OCI-LY1 (cell line): ENCODE measurements at regions not wholly inside any gene's neighbourhood (a gene's known extent, or its start where the extent isn't known, plus 50 kb on each side); places are given as distances from the start of the nearest gene placed in this dataset.

Experiments
- H2AFZ ChIP-seq: fragments of 200-600 bp; sonication (generic), shearing (Covaris generic); 2 replicates; pipeline ENCODE4 v1.6.0; 2014; ENCODE audit warnings: antibody characterized with exemption, mild to moderate bottlenecking, low read length
- H3F3A ChIP-seq: fragments of 200-600 bp; sonication (generic), shearing (Covaris generic); 2 replicates; pipeline ENCODE4 v1.6.0; 2014; ENCODE audit warnings: mild to moderate bottlenecking, antibody characterized with exemption, low read length, moderate library complexity; ENCODE audit not compliant: insufficient read depth
- H3K27ac ChIP-seq: fragments of 200-600 bp; sonication (generic); 2 replicates; pipeline ENCODE4 v1.5.1; 2014; ENCODE audit warnings: low read length, mixed run types, mild to moderate bottlenecking, low read depth; ENCODE audit not compliant: poor library complexity, severe bottlenecking
- H3K27me3 ChIP-seq: fragments of 200-600 bp; sonication (generic); 2 replicates; pipeline ENCODE4 v1.6.0; 2014; ENCODE audit warnings: antibody characterized with exemption, mild to moderate bottlenecking, low read length, moderate library complexity; ENCODE audit not compliant: insufficient read depth
- H3K36me3 ChIP-seq: fragments of 200-600 bp; sonication (generic); 2 replicates; pipeline ENCODE4 v1.6.1; 2014; ENCODE audit warnings: mild to moderate bottlenecking, antibody characterized with exemption, low read length, moderate library complexity, mixed read lengths; ENCODE audit not compliant: insufficient read depth
- H3K4me1 ChIP-seq: fragments of 200-600 bp; sonication (generic); 2 replicates; pipeline ENCODE4 v1.5.1; 2014; ENCODE audit warnings: mild to moderate bottlenecking, low read length, moderate library complexity; ENCODE audit not compliant: insufficient read depth, severe bottlenecking
- H3K4me2 ChIP-seq: fragments of 200-600 bp; sonication (generic), shearing (Covaris generic); 2 replicates; pipeline ENCODE4 v1.6.1; 2014; ENCODE audit warnings: low read length
- H3K4me3 ChIP-seq: fragments of 200-600 bp; sonication (generic); 2 replicates; pipeline ENCODE4 v1.5.1; 2014; ENCODE audit warnings: low read length, low read depth, mild to moderate bottlenecking, mixed read lengths; ENCODE audit not compliant: poor library complexity, severe bottlenecking
- H3K79me2 ChIP-seq: fragments of 200-600 bp; shearing (Covaris generic); 2 replicates; pipeline ENCODE4 v1.6.1; 2016; ENCODE audit warnings: mixed run types, low read length, mixed read lengths; ENCODE audit not compliant: insufficient read depth
- H3K9ac ChIP-seq: fragments of 200-600 bp; sonication (generic), shearing (Covaris generic); 2 replicates; pipeline ENCODE4 v1.6.1; 2014; ENCODE audit warnings: mild to moderate bottlenecking, low read length, mixed read lengths
- H3K9me2 ChIP-seq: fragments of 200-600 bp; sonication (generic), shearing (Covaris generic); 2 replicates; pipeline ENCODE4 v1.6.1; 2014; ENCODE audit warnings: low read depth, mild to moderate bottlenecking, low read length, mixed read lengths
- H3K9me3 ChIP-seq: fragments of 200-600 bp; shearing (Covaris generic); 2 replicates; pipeline ENCODE4 v1.6.1; 2014; ENCODE audit warnings: low read length, mixed read lengths
- H4K20me1 ChIP-seq: fragments of 200-600 bp; sonication (generic), shearing (Covaris generic); 2 replicates; pipeline ENCODE4 v1.6.0; 2016; ENCODE audit warnings: mild to moderate bottlenecking, low read length; ENCODE audit not compliant: insufficient read depth
- CTCF ChIP-seq: fragments of 200-600 bp; sonication (generic), shearing (Covaris generic); IDR thresholded peaks from 2 replicates; pipeline ENCODE4 v1.5.1; 2017; ENCODE audit warnings: mild to moderate bottlenecking, antibody characterized with exemption, low read length, moderate library complexity, mixed read lengths
- EZH2 ChIP-seq: fragments of 200-600 bp; sonication (generic), shearing (Covaris generic); IDR thresholded peaks from 2 replicates; pipeline ENCODE4 v1.8.0; 2017; ENCODE audit warnings: borderline replicate concordance, mixed run types, mild to moderate bottlenecking, antibody characterized with exemption, low read length, moderate library complexity, mixed read lengths

GRCh38 chr5:18050776-18051175 lies 416.5 kb downstream of the TAF11L14 start:
- H3K9ac ChIP-seq: no peak overlapping the region
- no peaks in the 10 kb centered on the region for H3F3A ChIP-seq
- TF ChIP-seq CTCF (no peak), EZH2 (no peak)
- no peak overlapping the region for H3K27ac ChIP-seq
- H3K9me2 ChIP-seq: no peaks in the 10 kb centered on the region
- H3K36me3 ChIP-seq: no peaks in the 10 kb centered on the region
- no peaks in the 10 kb centered on the region for H3K4me1 ChIP-seq
- H3K27me3 ChIP-seq: no peaks in the 10 kb centered on the region
- no peaks in the 10 kb centered on the region for H4K20me1 ChIP-seq
- H3K4me2 ChIP-seq: no peak overlapping the region
- no peak overlapping the region for H2AFZ ChIP-seq
- no peaks in the 10 kb centered on the region for H3K79me2 ChIP-seq
- H3K9me3 ChIP-seq: no peaks in the 10 kb centered on the region
- no peak overlapping the region for H3K4me3 ChIP-seq

- no peaks in the 10 kb centered on the region for H3K9me2 ChIP-seq
- no peaks in the 10 kb centered on the region for H3K36me3 ChIP-seq
- H3K27ac ChIP-seq: no peak overlapping the region
- H3K9me3 ChIP-seq: no peaks in the 10 kb centered on the region
- no peak overlapping the region for H3K9ac ChIP-seq
- H3F3A ChIP-seq: no peaks in the 10 kb centered on the region
- H3K4me2 ChIP-seq: no peak overlapping the region
- H3K27me3 ChIP-seq: no peaks in the 10 kb centered on the region
- H4K20me1 ChIP-seq: no peaks in the 10 kb centered on the region
- no peaks in the 10 kb centered on the region for H3K4me1 ChIP-seq
- no peak overlapping the region for H3K4me3 ChIP-seq
- H3K79me2 ChIP-seq: no peaks in the 10 kb centered on the region
- H2AFZ ChIP-seq: no peak overlapping the region
- TF ChIP-seq CTCF: no peak
- TF ChIP-seq EZH2: no peak
These were observed 417.7 kb downstream of the TAF11L14 start for GRCh38 chr5:18051953-18052352.

GRCh38 chr5:18052569-18052968 lies 418.3 kb downstream of the TAF11L14 start:
- no peaks in the 10 kb centered on the region for H3K9me2 ChIP-seq
- H3K9me3 ChIP-seq: no peaks in the 10 kb centered on the region
- no peaks in the 10 kb centered on the region for H3F3A ChIP-seq
- no peaks in the 10 kb centered on the region for H4K20me1 ChIP-seq
- no peaks in the 10 kb centered on the region for H3K4me1 ChIP-seq
- H3K27ac ChIP-seq: no peak overlapping the region
- no peak overlapping the region for H2AFZ ChIP-seq
- H3K27me3 ChIP-seq: no peaks in the 10 kb centered on the region
- no peaks in the 10 kb centered on the region for H3K79me2 ChIP-seq
- no peak overlapping the region for H3K4me2 ChIP-seq
- no peak overlapping the region for H3K9ac ChIP-seq
- H3K36me3 ChIP-seq: no peaks in the 10 kb centered on the region
- no peak overlapping the region for H3K4me3 ChIP-seq
- TF ChIP-seq CTCF: no peak
- TF ChIP-seq EZH2: no peak
